IPS-20b (cell line): ENCODE measurements at regions not wholly inside any gene's neighbourhood (a gene's known extent, or its start where the extent isn't known, plus 50 kb on each side); places are given as distances from the start of the nearest gene placed in this dataset.
A peak's percentile ranks its signal among the peaks of the same experiment; 100 is the strongest.

ENCODE experiments used
- H3K27ac ChIP-seq: one replicate; pipeline ENCODE4 v1.5.1; 2013; ENCODE audit warnings: low read length
- H3K27me3 ChIP-seq: 2 replicates; pipeline ENCODE4 v1.6.1; 2013; ENCODE audit warnings: mild to moderate bottlenecking, low read length, inconsistent platforms; ENCODE audit not compliant: insufficient read depth
- H3K36me3 ChIP-seq: 2 replicates; pipeline ENCODE4 v1.6.1; 2013; ENCODE audit warnings: low read depth, mild to moderate bottlenecking, inconsistent platforms, low read length, moderate library complexity; ENCODE audit not compliant: insufficient read depth
- H3K4me1 ChIP-seq: 2 replicates; pipeline ENCODE4 v1.6.1; 2013; ENCODE audit warnings: mild to moderate bottlenecking, control low read depth, inconsistent platforms, low read length, moderate library complexity; ENCODE audit not compliant: insufficient read depth
- H3K4me3 ChIP-seq: 2 replicates; pipeline ENCODE4 v1.5.1; 2013; ENCODE audit warnings: mild to moderate bottlenecking, low read length, inconsistent platforms
- H3K9ac ChIP-seq: 2 replicates; pipeline ENCODE4 v1.6.1; 2013; ENCODE audit warnings: low read depth, mild to moderate bottlenecking, inconsistent platforms, low read length, moderate library complexity
- H3K9me3 ChIP-seq: 2 replicates; pipeline ENCODE4 v1.6.1; 2013; ENCODE audit warnings: mild to moderate bottlenecking, low read depth, low read length, inconsistent platforms; ENCODE audit not compliant: insufficient read depth

- no peaks in the 10 kb centered on the region for H3K4me1 ChIP-seq
- H3K4me3 ChIP-seq, result peak overlapping the region; percentile 48
- no peaks in the 10 kb centered on the region for H3K9me3 ChIP-seq
- H3K27ac ChIP-seq, result no peak overlapping the region
- no peak overlapping the region for H3K9ac ChIP-seq
- H3K27me3 ChIP-seq, result peaks cover 43% of the 10 kb centered on the region
- no peaks in the 10 kb centered on the region for H3K36me3 ChIP-seq
Observed at GRCh38 chr11:64447831-64448598, 89.1 kb downstream of the RPS6KA4 start.

- Histone ChIP-seq H3K9me3 (no peaks in the 10 kb centered on the region), H3K27ac (no peak overlapping the region), H3K27me3 (peaks cover 39% of the 10 kb centered on the region), H3K4me1 (no peaks in the 10 kb centered on the region), H3K36me3 (no peaks in the 10 kb centered on the region), H3K9ac (no peak overlapping the region), H3K4me3 (peak overlapping the region; percentile 64)
Observed at GRCh38 chr11:64448599-64449380, 89.8 kb downstream of the RPS6KA4 start.

- Histone ChIP-seq H3K4me1 (no peaks in the 10 kb centered on the region), H3K9ac (no peak overlapping the region), H3K27ac (no peak overlapping the region), H3K27me3 (peaks cover 37% of the 10 kb centered on the region), H3K9me3 (no peaks in the 10 kb centered on the region), H3K4me3 (peak overlapping the region; percentile 64; the same call in 1 of the 2 replicates), H3K36me3 (no peaks in the 10 kb centered on the region)
Observed at GRCh38 chr11:64449381-64450167, 90.6 kb downstream of the RPS6KA4 start.

- no peaks in the 10 kb centered on the region for H3K4me1 ChIP-seq
- no peak overlapping the region for H3K4me3 ChIP-seq
- H3K36me3 ChIP-seq, result no peaks in the 10 kb centered on the region
- H3K27ac ChIP-seq, result no peak overlapping the region
- no peaks in the 10 kb centered on the region for H3K9me3 ChIP-seq
- no peak overlapping the region for H3K9ac ChIP-seq
- peaks cover 37% of the 10 kb centered on the region for H3K27me3 ChIP-seq
Observed at GRCh38 chr11:64450168-64450560, 91.2 kb downstream of the RPS6KA4 start.

GRCh38 chr11:64451856-64452255 lies 92.9 kb downstream of the RPS6KA4 start:
- H3K9ac ChIP-seq, result no peak overlapping the region
- H3K9me3 ChIP-seq, result no peaks in the 10 kb centered on the region
- no peak overlapping the region for H3K4me3 ChIP-seq
- H3K4me1 ChIP-seq, result no peaks in the 10 kb centered on the region
- peaks cover 37% of the 10 kb centered on the region for H3K27me3 ChIP-seq
- H3K27ac ChIP-seq, result no peak overlapping the region
- no peaks in the 10 kb centered on the region for H3K36me3 ChIP-seq

- H3K27me3 ChIP-seq, result peaks cover 32% of the 10 kb centered on the region
- H3K36me3 ChIP-seq, result no peaks in the 10 kb centered on the region
Observed at GRCh38 chr11:64453466-64453865, 94.5 kb downstream of the RPS6KA4 start.

GRCh38 chr11:64455456-64456261 lies 96.7 kb downstream of the RPS6KA4 start:
- Histone ChIP-seq H3K36me3 (no peaks in the 10 kb centered on the region), H3K27ac (no peak overlapping the region), H3K4me3 (no peak overlapping the region), H3K27me3 (peaks cover 12% of the 10 kb centered on the region; the same call in 1 of the 2 replicates), H3K9me3 (no peaks in the 10 kb centered on the region), H3K4me1 (peaks cover 5% of the 10 kb centered on the region), H3K9ac (no peak overlapping the region)

More at GRCh38 chr11:64453466-64453865, 94.5 kb downstream of the RPS6KA4 start:
- Histone ChIP-seq H3K4me3 (no peak overlapping the region), H3K9me3 (no peaks in the 10 kb centered on the region), H3K9ac (no peak overlapping the region), H3K27ac (no peak overlapping the region), H3K4me1 (peaks cover under 1% of the 10 kb centered on the region; the same call in 1 of the 2 replicates)

GRCh38 chr11:64456509-64457320 lies 97.8 kb downstream of the RPS6KA4 start:
- H3K27me3 ChIP-seq, result peaks cover 5% of the 10 kb centered on the region; the same call in 1 of the 2 replicates
- H3K4me1 ChIP-seq, result peaks cover 5% of the 10 kb centered on the region
- H3K27ac ChIP-seq, result no peak overlapping the region
- no peaks in the 10 kb centered on the region for H3K36me3 ChIP-seq
- no peaks in the 10 kb centered on the region for H3K9me3 ChIP-seq
- no peak overlapping the region for H3K9ac ChIP-seq
- no peak overlapping the region for H3K4me3 ChIP-seq

GRCh38 chr11:64457416-64458010 lies 98.2 kb upstream of the SLC22A11 start:
- no peak overlapping the region for H3K4me3 ChIP-seq
- H3K4me1 ChIP-seq, result peaks cover 5% of the 10 kb centered on the region
- H3K27ac ChIP-seq, result no peak overlapping the region
- H3K36me3 ChIP-seq, result no peaks in the 10 kb centered on the region
- H3K27me3 ChIP-seq, result peaks cover 5% of the 10 kb centered on the region; the same call in 1 of the 2 replicates
- no peak overlapping the region for H3K9ac ChIP-seq
- H3K9me3 ChIP-seq, result no peaks in the 10 kb centered on the region

- H3K4me3 ChIP-seq, result no peak overlapping the region
- H3K27ac ChIP-seq, result no peak overlapping the region
- no peaks in the 10 kb centered on the region for H3K36me3 ChIP-seq
- no peaks in the 10 kb centered on the region for H3K9me3 ChIP-seq
- peaks cover 5% of the 10 kb centered on the region for H3K4me1 ChIP-seq
- peaks cover 5% of the 10 kb centered on the region; the same call in 1 of the 2 replicates for H3K27me3 ChIP-seq
- no peak overlapping the region for H3K9ac ChIP-seq
Observed at GRCh38 chr11:64458997-64459396, 96.7 kb upstream of the SLC22A11 start.
